HepG2 (cell line): ENCODE measurements at regions not wholly inside any gene's neighbourhood (a gene's known extent, or its start where the extent isn't known, plus 50 kb on each side); places are given as distances from the start of the nearest gene placed in this dataset.

Experiments
- ATAC-seq: fragments of 200-7000 bp; cut with Tn5 transposase; 3 replicates; pipeline ENCODE4 v1.9.1; 2020; ENCODE audit warnings: mild to moderate bottlenecking, moderate library complexity
- BruUV-seq: library from RNA; stranded (reverse); fragments of 400-500 nt; replicated peaks from 2 replicates; lab custom pipeline; 2021; lab: Mats Ljungman, UMichigan
- CTCF ChIA-PET: fragments of 300-600 bp; formaldehyde crosslinking; extraction: SDS; loops from one replicate; lab custom pipeline; 2021; ENCODE audit warnings: low total read pairs, inconsistent platforms, low intra/inter-chr PET ratio; lab: Yijun Ruan, JAX
- POLR2A ChIA-PET: fragments of 350-600 bp; sonication (Branson Sonifier 250); formaldehyde crosslinking; loops from one replicate; lab custom pipeline; 2020; ENCODE audit warnings: antibody characterized with exemption, inconsistent platforms; lab: Yijun Ruan, JAX
- DNase-seq: peaks from one replicate; pipeline ENCODE4 v3.0.0-alpha.2; 2015; ENCODE audit warnings: low spot score
- FAIRE-seq: peaks from 3 replicates; lab custom pipeline; 2011; peaks lifted over from hg19 to GRCh38; lab: Jason Lieb, UNC
- H2AFZ ChIP-seq: one replicate; pipeline ENCODE4 v1.6.1; 2011; ENCODE audit warnings: low read length, inconsistent platforms
- H3K27ac ChIP-seq: fragments of 300-600 bp; 3 replicates; pipeline ENCODE4 v1.8.0; 2011; ENCODE audit warnings: mixed run types, mild to moderate bottlenecking, mixed read lengths, low read length, inconsistent platforms; ENCODE audit not compliant: insufficient read depth; ENCODE audit errors: extremely low read length
- H3K27me3 ChIP-seq, 2 experiments: fragments of 200-600 bp in 1 of 2; 2 replicates in 1 of 2; 3 replicates in 1 of 2; pipeline versions ENCODE4 v1.6.0 to v1.8.0; 2011; ENCODE audit warnings: low read length in 2 of 2, mild to moderate bottlenecking in 2 of 2, moderate library complexity in 2 of 2, inconsistent platforms in 1 of 2; ENCODE audit not compliant: insufficient read depth in 2 of 2, control insufficient read depth in 1 of 2
- H3K36me3 ChIP-seq, 2 experiments: fragments of 200-600 bp in 1 of 2; replicated peaks in 1 of 2; 2 replicates in 1 of 2; 3 replicates in 1 of 2; pipeline versions ENCODE4 v1.5.1 to v1.8.0; 2011; ENCODE audit warnings: low read length in 2 of 2, inconsistent platforms in 1 of 2; ENCODE audit not compliant: insufficient read depth in 2 of 2, control insufficient read depth in 1 of 2
- H3K4me1 ChIP-seq: 2 replicates; pipeline ENCODE4 v1.5.1; 2012; ENCODE audit warnings: low read length, inconsistent platforms; ENCODE audit not compliant: insufficient read depth
- H3K4me2 ChIP-seq: 2 replicates; pipeline ENCODE4 v1.6.0; 2011; ENCODE audit warnings: low read depth, low read length, inconsistent platforms
- H3K4me3 ChIP-seq, 3 experiments: fragments of 200-600 bp in 1 of 3; sonication (generic), shearing (Covaris generic) in 1 of 3; replicated peaks in 1 of 3; 2 replicates each; pipeline ENCODE4 v1.5.1; 2011 to 2016; ENCODE audit warnings: low read length in 3 of 3, inconsistent platforms in 2 of 3, low read depth in 2 of 3, mild to moderate bottlenecking in 2 of 3, control low read depth in 1 of 3, mixed read lengths in 1 of 3; ENCODE audit not compliant: insufficient read depth in 1 of 3
- H3K79me2 ChIP-seq: one replicate; pipeline ENCODE4 v1.6.1; 2011; ENCODE audit warnings: low read length, inconsistent platforms; ENCODE audit not compliant: insufficient read depth
- H3K9ac ChIP-seq: 2 replicates; pipeline ENCODE4 v1.6.0; 2011; ENCODE audit warnings: mild to moderate bottlenecking, low read depth, low read length, inconsistent platforms; ENCODE audit not compliant: insufficient read depth
- H3K9me3 ChIP-seq: 2 replicates; pipeline ENCODE4 v1.5.1; 2012; ENCODE audit warnings: mild to moderate bottlenecking, low read length
- H4K20me1 ChIP-seq: 2 replicates; pipeline ENCODE4 v1.6.0; 2011; ENCODE audit warnings: inconsistent platforms, mild to moderate bottlenecking, low read length, moderate library complexity; ENCODE audit not compliant: insufficient read depth
- FOXK2 ChIP-seq: fragments of 450-650 bp; IDR thresholded peaks from 2 replicates; pipeline ENCODE4 v1.6.1; 2016
- IRX3 ChIP-seq: sonication (generic); formaldehyde crosslinking; IDR thresholded peaks from 2 replicates; pipeline ENCODE4 v1.8.1; 2023; ENCODE audit warnings: mild to moderate bottlenecking, low read depth, missing genetic modification reagents, borderline replicate concordance
- MEIS1 ChIP-seq: sonication (generic); formaldehyde crosslinking; IDR thresholded peaks from 2 replicates; pipeline ENCODE4 v1.9.0; 2021; ENCODE audit warnings: mild to moderate bottlenecking, missing genetic modification reagents, moderate library complexity, borderline replicate concordance
- POLR2AphosphoS2 ChIP-seq: IDR thresholded peaks from 2 replicates; pipeline ENCODE4 v1.6.1; 2011; ENCODE audit warnings: low read depth, low read length, improper control_type of control experiment
- ZNF354B ChIP-seq: sonication (generic); formaldehyde crosslinking; IDR thresholded peaks from 2 replicates; pipeline ENCODE4 v1.8.0; 2022; ENCODE audit warnings: mild to moderate bottlenecking, missing genetic modification reagents
- ZNF672 ChIP-seq: sonication (generic); formaldehyde crosslinking; IDR thresholded peaks from 2 replicates; pipeline ENCODE4 v1.8.1; 2022; ENCODE audit warnings: missing genetic modification reagents
- WGBS: methylation state at CpG from one replicate; pipeline ENCODE4 v1.1.6; 2017; ENCODE audit warnings: low lambda C conversion rate; 5-methylcytosine and 5-hydroxymethylcytosine counted together
- in situ Hi-C: cut with HindIII; loops from 2 replicates; pipeline ENCODE4 v1.10.0; 2017; ENCODE audit warnings: low pct_unique_long_range_greater_than_20kb; ENCODE audit not compliant: extremely low pct_ligation_motif_present
- intact Hi-C: fragments of 100-400 bp; cut with micrococcal nuclease; formaldehyde crosslinking; loops from one replicate; pipeline ENCODE4 v1.10.0; 2022; ENCODE audit not compliant: unreplicated experiment
- TF ChIP-seq, protein P1 (sequence below): sonication (generic); formaldehyde crosslinking; IDR thresholded peaks from 2 replicates; pipeline ENCODE4 v1.8.0; 2022; ENCODE audit warnings: low read depth, missing genetic modification reagents
- TF ChIP-seq, protein P2 (sequence below): IDR thresholded peaks from 2 replicates; pipeline ENCODE4 v1.6.1; 2016; ENCODE audit warnings: low read depth, missing genetic modification reagents, missing compliant biosample characterization
- TF ChIP-seq, protein P3 (sequence below): sonication (generic); formaldehyde crosslinking; IDR thresholded peaks from 2 replicates; pipeline ENCODE4 v1.9.0; 2021; ENCODE audit warnings: missing genetic modification reagents, borderline replicate concordance

DNA sequence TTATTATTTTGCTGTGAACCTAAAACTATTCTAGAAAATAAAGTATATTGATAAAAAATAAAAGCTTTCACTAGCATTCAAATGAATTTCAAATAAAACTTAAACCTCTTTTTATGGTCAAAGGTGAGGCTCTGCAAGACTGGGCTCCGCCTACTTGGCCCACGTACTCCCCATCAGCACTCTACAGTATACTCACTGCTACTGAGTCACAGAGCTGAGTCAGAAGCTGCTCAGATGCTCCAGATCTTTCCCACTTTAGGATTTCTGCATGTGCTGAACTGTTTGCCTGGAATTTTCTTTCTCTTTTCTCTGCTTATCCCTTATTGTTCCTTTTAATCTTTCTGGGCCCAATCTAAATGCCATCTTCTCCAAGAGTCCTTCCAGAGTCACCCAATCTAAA, 331.9 kb upstream of the CCNG1 start:
- DNase-seq (no peak), ATAC-seq (no peak), FAIRE-seq (no peak)
- 6% methylated on average over 2 of the region's 2 CpGs for WGBS
- ChIA-PET CTCF (no interaction called here), POLR2A (no interaction called here)
- Histone ChIP-seq H3K27me3 (no peaks in the 10 kb centered on the region; a peak in 1 of 5 replicates), H3K79me2 (no peaks in the 10 kb centered on the region), H3K36me3 (no peaks in the 10 kb centered on the region), H3K27ac (no peak overlapping the region), H3K4me1 (no peaks in the 10 kb centered on the region), H3K9ac (no peak overlapping the region), H3K9me3 (no peaks in the 10 kb centered on the region), H2AFZ (no peak overlapping the region), H4K20me1 (no peaks in the 10 kb centered on the region), H3K4me2 (no peak overlapping the region), H3K4me3 (no peak overlapping the region)
- in situ Hi-C loops: no loop called here
- TF ChIP-seq, protein P1, sequence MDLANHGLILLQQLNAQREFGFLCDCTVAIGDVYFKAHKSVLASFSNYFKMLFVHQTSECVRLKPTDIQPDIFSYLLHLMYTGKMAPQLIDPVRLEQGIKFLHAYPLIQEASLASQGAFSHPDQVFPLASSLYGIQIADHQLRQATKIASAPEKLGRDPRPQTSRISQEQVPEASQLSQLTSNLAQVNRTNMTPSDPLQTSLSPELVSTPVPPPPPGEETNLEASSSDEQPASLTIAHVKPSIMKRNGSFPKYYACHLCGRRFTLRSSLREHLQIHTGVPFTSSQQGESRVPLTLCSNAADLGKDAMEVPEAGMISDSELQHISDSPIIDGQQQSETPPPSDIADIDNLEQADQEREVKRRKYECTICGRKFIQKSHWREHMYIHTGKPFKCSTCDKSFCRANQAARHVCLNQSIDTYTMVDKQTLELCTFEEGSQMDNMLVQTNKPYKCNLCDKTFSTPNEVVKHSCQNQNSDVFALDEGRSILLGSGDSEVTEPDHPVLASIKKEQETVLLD: no peak
- BruUV-seq: no TSS peak
- intact Hi-C loops: no loop called here

DNA sequence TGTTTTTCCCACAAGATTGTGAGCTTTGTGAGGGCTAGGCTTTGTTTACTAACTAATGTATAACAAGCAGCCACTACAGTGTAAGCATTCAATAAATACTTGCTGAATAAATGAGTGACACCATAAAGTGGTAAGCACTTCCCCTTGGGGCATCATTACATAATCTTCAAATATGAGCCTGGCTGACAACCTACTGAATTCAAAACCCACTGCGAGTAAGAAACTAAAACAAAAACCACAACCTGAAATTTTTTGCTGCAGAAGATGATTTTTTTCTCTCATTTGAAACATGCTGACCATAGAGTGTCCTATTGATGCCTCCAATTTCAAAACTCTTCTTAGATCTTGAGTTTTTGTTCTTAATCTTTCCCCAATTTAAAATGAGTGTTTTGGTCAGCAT, 331.3 kb upstream of the CCNG1 start:
- intact Hi-C loops (no loop called here), in situ Hi-C loops (no loop called here)
- no TSS peak for BruUV-seq
- CTCF ChIA-PET: no interaction called here
- Histone ChIP-seq H3K9ac (no peak overlapping the region), H2AFZ (no peak overlapping the region), H3K27ac (no peak overlapping the region), H4K20me1 (no peaks in the 10 kb centered on the region), H3K79me2 (no peaks in the 10 kb centered on the region), H3K27me3 (no peaks in the 10 kb centered on the region; a peak in 1 of 5 replicates), H3K36me3 (no peaks in the 10 kb centered on the region), H3K9me3 (no peaks in the 10 kb centered on the region), H3K4me1 (no peaks in the 10 kb centered on the region), H3K4me2 (no peak overlapping the region), H3K4me3 (no peak overlapping the region)
- DNase-seq (no peak), ATAC-seq (no peak), FAIRE-seq (no peak)
- WGBS: 57% methylated on average over 1 of the region's 1 CpG
- POLR2A ChIA-PET: no interaction called here
- no peak for TF ChIP-seq ZNF354B (CRISPR knock-in tag)
- no peak for TF ChIP-seq MEIS1 (CRISPR knock-in tag)
- TF ChIP-seq IRX3: no peak
- TF ChIP-seq, protein P2, sequence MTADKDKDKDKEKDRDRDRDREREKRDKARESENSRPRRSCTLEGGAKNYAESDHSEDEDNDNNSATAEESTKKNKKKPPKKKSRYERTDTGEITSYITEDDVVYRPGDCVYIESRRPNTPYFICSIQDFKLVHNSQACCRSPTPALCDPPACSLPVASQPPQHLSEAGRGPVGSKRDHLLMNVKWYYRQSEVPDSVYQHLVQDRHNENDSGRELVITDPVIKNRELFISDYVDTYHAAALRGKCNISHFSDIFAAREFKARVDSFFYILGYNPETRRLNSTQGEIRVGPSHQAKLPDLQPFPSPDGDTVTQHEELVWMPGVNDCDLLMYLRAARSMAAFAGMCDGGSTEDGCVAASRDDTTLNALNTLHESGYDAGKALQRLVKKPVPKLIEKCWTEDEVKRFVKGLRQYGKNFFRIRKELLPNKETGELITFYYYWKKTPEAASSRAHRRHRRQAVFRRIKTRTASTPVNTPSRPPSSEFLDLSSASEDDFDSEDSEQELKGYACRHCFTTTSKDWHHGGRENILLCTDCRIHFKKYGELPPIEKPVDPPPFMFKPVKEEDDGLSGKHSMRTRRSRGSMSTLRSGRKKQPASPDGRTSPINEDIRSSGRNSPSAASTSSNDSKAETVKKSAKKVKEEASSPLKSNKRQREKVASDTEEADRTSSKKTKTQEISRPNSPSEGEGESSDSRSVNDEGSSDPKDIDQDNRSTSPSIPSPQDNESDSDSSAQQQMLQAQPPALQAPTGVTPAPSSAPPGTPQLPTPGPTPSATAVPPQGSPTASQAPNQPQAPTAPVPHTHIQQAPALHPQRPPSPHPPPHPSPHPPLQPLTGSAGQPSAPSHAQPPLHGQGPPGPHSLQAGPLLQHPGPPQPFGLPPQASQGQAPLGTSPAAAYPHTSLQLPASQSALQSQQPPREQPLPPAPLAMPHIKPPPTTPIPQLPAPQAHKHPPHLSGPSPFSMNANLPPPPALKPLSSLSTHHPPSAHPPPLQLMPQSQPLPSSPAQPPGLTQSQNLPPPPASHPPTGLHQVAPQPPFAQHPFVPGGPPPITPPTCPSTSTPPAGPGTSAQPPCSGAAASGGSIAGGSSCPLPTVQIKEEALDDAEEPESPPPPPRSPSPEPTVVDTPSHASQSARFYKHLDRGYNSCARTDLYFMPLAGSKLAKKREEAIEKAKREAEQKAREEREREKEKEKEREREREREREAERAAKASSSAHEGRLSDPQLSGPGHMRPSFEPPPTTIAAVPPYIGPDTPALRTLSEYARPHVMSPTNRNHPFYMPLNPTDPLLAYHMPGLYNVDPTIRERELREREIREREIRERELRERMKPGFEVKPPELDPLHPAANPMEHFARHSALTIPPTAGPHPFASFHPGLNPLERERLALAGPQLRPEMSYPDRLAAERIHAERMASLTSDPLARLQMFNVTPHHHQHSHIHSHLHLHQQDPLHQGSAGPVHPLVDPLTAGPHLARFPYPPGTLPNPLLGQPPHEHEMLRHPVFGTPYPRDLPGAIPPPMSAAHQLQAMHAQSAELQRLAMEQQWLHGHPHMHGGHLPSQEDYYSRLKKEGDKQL (CRISPR knock-in tag): no peak
- TF ChIP-seq FOXK2: no peak
- no peak for TF ChIP-seq ZNF672 (CRISPR knock-in tag)
- TF ChIP-seq, protein P3, sequence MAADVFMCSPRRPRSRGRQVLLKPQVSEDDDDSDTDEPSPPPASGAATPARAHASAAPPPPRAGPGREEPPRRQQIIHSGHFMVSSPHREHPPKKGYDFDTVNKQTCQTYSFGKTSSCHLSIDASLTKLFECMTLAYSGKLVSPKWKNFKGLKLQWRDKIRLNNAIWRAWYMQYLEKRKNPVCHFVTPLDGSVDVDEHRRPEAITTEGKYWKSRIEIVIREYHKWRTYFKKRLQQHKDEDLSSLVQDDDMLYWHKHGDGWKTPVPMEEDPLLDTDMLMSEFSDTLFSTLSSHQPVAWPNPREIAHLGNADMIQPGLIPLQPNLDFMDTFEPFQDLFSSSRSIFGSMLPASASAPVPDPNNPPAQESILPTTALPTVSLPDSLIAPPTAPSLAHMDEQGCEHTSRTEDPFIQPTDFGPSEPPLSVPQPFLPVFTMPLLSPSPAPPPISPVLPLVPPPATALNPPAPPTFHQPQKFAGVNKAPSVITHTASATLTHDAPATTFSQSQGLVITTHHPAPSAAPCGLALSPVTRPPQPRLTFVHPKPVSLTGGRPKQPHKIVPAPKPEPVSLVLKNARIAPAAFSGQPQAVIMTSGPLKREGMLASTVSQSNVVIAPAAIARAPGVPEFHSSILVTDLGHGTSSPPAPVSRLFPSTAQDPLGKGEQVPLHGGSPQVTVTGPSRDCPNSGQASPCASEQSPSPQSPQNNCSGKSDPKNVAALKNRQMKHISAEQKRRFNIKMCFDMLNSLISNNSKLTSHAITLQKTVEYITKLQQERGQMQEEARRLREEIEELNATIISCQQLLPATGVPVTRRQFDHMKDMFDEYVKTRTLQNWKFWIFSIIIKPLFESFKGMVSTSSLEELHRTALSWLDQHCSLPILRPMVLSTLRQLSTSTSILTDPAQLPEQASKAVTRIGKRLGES (CRISPR knock-in tag): no peak
- no peak for TF ChIP-seq POLR2AphosphoS2
